Activated CD8-positive, alpha-beta T cell treated with anti-CD3 and anti-CD28 coated beads for 36 hours (primary cell): ENCODE measurements at regions not wholly inside any gene's neighbourhood (a gene's known extent, or its start where the extent isn't known, plus 50 kb on each side); places are given as distances from the start of the nearest gene placed in this dataset.
A peak's percentile ranks its signal among the peaks of the same experiment; 100 is the strongest.
"Not testable (repeated sequence)": the region's sequence is repeated elsewhere in the genome, so short reads cannot be mapped to it uniquely, and the experiment has no call there.

Source experiments
- ATAC-seq: fragments of 200-7000 bp; cut with Tn5 transposase; one replicate; pipeline ENCODE4 v1.10.0; 2021; ENCODE audit warnings: mild to moderate bottlenecking, moderate library complexity
- CTCF ChIA-PET: fragments of 350-600 bp; sonication (Branson Sonifier 250); formaldehyde crosslinking; loops from one replicate; lab custom pipeline; 2021; ENCODE audit warnings: antibody characterized with exemption; lab: Charles Lee
- POLR2A ChIA-PET: fragments of 350-600 bp; sonication (Branson Sonifier 250); formaldehyde crosslinking; loops from one replicate; lab custom pipeline; 2021; ENCODE audit warnings: antibody characterized with exemption; lab: Charles Lee
- DNase-seq: peaks from one replicate; pipeline ENCODE4 v3.0.0-alpha.2; 2020
- H3K27ac Mint-ChIP-seq: one replicate; pipeline ENCODE4 v1.8.0; 2021; ENCODE audit warnings: mild to moderate bottlenecking, mixed read lengths
- H3K27me3 Mint-ChIP-seq: one replicate; pipeline ENCODE4 v1.8.0; 2021; ENCODE audit warnings: mixed read lengths
- H3K36me3 Mint-ChIP-seq: one replicate; pipeline ENCODE4 v1.8.0; 2021; ENCODE audit warnings: low read depth, mixed read lengths
- H3K4me1 Mint-ChIP-seq: one replicate; pipeline ENCODE4 v1.8.0; 2021; ENCODE audit warnings: low read depth, mixed read lengths
- H3K4me3 Mint-ChIP-seq: one replicate; pipeline ENCODE4 v1.8.0; 2021; ENCODE audit warnings: mild to moderate bottlenecking, moderate library complexity, mixed read lengths
- H3K9me3 Mint-ChIP-seq: one replicate; pipeline ENCODE4 v1.8.0; 2021; ENCODE audit warnings: mixed read lengths
- intact Hi-C: fragments of 100-400 bp; cut with micrococcal nuclease; formaldehyde crosslinking; loops from one replicate; pipeline ENCODE4 v1.10.0; 2022
- TF ChIP-seq, protein P1 (sequence below): fragments of 200-600 bp; IDR thresholded peaks from one replicate; pipeline ENCODE4 v1.8.0; 2022; ENCODE audit warnings: antibody characterized with exemption, mild to moderate bottlenecking

GRCh38 chr21:24436236-24436635 is 1171.0 kb downstream of the MRPL39 start:
- Mint-ChIP-seq H3K27me3 (no peaks in the 10 kb centered on the region), H3K27ac (no peak overlapping the region), H3K4me3 (no peak overlapping the region), H3K4me1 (no peaks in the 10 kb centered on the region), H3K36me3 (peaks cover 9% of the 10 kb centered on the region), H3K9me3 (peaks cover 12% of the 10 kb centered on the region)
- ATAC-seq (no peak), DNase-seq (no peak)
- POLR2A ChIA-PET, result no interaction called here
- CTCF ChIA-PET, result no interaction called here
- intact Hi-C loops, result no loop called here
- TF ChIP-seq, protein P1, sequence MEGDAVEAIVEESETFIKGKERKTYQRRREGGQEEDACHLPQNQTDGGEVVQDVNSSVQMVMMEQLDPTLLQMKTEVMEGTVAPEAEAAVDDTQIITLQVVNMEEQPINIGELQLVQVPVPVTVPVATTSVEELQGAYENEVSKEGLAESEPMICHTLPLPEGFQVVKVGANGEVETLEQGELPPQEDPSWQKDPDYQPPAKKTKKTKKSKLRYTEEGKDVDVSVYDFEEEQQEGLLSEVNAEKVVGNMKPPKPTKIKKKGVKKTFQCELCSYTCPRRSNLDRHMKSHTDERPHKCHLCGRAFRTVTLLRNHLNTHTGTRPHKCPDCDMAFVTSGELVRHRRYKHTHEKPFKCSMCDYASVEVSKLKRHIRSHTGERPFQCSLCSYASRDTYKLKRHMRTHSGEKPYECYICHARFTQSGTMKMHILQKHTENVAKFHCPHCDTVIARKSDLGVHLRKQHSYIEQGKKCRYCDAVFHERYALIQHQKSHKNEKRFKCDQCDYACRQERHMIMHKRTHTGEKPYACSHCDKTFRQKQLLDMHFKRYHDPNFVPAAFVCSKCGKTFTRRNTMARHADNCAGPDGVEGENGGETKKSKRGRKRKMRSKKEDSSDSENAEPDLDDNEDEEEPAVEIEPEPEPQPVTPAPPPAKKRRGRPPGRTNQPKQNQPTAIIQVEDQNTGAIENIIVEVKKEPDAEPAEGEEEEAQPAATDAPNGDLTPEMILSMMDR, result no peak

GRCh38 chr21:24428591-24429199 is 1178.6 kb downstream of the MRPL39 start:
- peak; percentile 20 for DNase-seq
- no peaks in the 10 kb centered on the region for H3K9me3 Mint-ChIP-seq
- H3K27me3 Mint-ChIP-seq, result no peaks in the 10 kb centered on the region
- peak overlapping the region; percentile 79 for H3K4me3 Mint-ChIP-seq
- POLR2A ChIA-PET, result no interaction called here
- peaks cover 8% of the 10 kb centered on the region for H3K4me1 Mint-ChIP-seq
- peaks cover 2% of the 10 kb centered on the region for H3K36me3 Mint-ChIP-seq
- TF ChIP-seq, protein P1, result no peak
- intact Hi-C loops, result no loop called here
- peak; percentile 66 for ATAC-seq
- CTCF ChIA-PET, result no interaction called here
- peak overlapping the region; percentile 83 for H3K27ac Mint-ChIP-seq

GRCh38 chr21:24424776-24425175 is 1182.5 kb downstream of the MRPL39 start:
- Mint-ChIP-seq H3K4me3 (no peak overlapping the region), H3K27me3 (no peaks in the 10 kb centered on the region), H3K4me1 (peaks cover 5% of the 10 kb centered on the region), H3K36me3 (peaks cover 2% of the 10 kb centered on the region), H3K9me3 (peaks cover 9% of the 10 kb centered on the region), H3K27ac (no peak overlapping the region)
- TF ChIP-seq, protein P1, result no peak
- POLR2A ChIA-PET, result no interaction called here
- ATAC-seq, result no peak
- intact Hi-C loops, result no loop called here
- no peak for DNase-seq
- CTCF ChIA-PET, result no interaction called here

- intact Hi-C loops, result no loop called here
Observed at GRCh38 chr21:24423546-24423945, 1183.7 kb downstream of the MRPL39 start.

DNA sequence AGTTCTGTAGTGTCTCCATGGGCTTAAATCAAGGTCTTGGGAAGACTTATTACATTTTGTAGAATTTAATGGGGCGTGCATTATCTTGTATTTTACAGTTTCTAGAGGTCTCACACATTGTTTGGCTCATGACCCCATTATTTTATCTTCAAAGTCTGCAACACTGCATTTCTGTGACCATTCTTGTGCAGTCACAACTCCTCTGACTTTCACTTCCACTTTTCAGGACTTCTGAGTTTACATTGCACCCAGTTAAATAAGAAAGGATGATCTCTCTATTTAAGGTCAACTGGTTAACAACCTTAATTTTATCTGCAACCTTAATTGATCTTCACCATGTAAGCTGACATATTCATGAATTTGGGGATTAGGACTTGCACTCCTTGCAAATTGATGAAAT is 1186.6 kb downstream of the MRPL39 start:
- Mint-ChIP-seq H3K9me3 (peaks cover 15% of the 10 kb centered on the region), H3K27ac (no peak overlapping the region), H3K4me1 (no peaks in the 10 kb centered on the region), H3K4me3 (no peak overlapping the region), H3K27me3 (no peaks in the 10 kb centered on the region), H3K36me3 (peaks cover 5% of the 10 kb centered on the region)
- ChIA-PET POLR2A (no interaction called here), CTCF (no interaction called here)
- DNase-seq (no peak), ATAC-seq (no peak)
- intact Hi-C loops, result no loop called here
- TF ChIP-seq, protein P1, result no peak

More at GRCh38 chr21:24423546-24423945, 1183.7 kb downstream of the MRPL39 start:
- Mint-ChIP-seq H3K36me3 (peaks cover 5% of the 10 kb centered on the region), H3K4me3 (no peak overlapping the region), H3K9me3 (peaks cover 15% of the 10 kb centered on the region), H3K27ac (no peak overlapping the region), H3K27me3 (no peaks in the 10 kb centered on the region), H3K4me1 (peaks cover 3% of the 10 kb centered on the region)
- TF ChIP-seq, protein P1, result no peak
- ATAC-seq, result no peak
- CTCF ChIA-PET, result no interaction called here
- POLR2A ChIA-PET, result no interaction called here
- DNase-seq, result no peak

GRCh38 chr21:24419641-24420040 is 1187.6 kb downstream of the MRPL39 start:
- not testable (repeated sequence) for ATAC-seq, H3K36me3 Mint-ChIP-seq

More at GRCh38 chr21:24419641-24420040, 1187.6 kb downstream of the MRPL39 start:
- POLR2A ChIA-PET, intact Hi-C loops, DNase-seq, H3K27me3 Mint-ChIP-seq, CTCF ChIA-PET, H3K4me3 Mint-ChIP-seq, H3K27ac Mint-ChIP-seq, H3K4me1 Mint-ChIP-seq: not testable (repeated sequence)
- peaks cover 15% of the 10 kb centered on the region for H3K9me3 Mint-ChIP-seq
